Hepatocyte (in vitro differentiated cells): ENCODE measurements at regions not wholly inside any gene's neighbourhood (a gene's known extent, or its start where the extent isn't known, plus 50 kb on each side); places are given as distances from the start of the nearest gene placed in this dataset.
"Not testable (repeated sequence)": the region's sequence is repeated elsewhere in the genome, so short reads cannot be mapped to it uniquely, and the experiment has no call there.

Source experiments
- CTCF ChIP-seq: fragments of 200-600 bp; sonication (generic); IDR thresholded peaks from 2 replicates; pipeline ENCODE4 v1.5.1; 2016; ENCODE audit warnings: antibody characterized with exemption, mild to moderate bottlenecking; ENCODE audit not compliant: poor library complexity
- EZH2 ChIP-seq: fragments of 200-600 bp; sonication (generic); IDR thresholded peaks from 2 replicates; pipeline ENCODE4 v1.6.1; 2016; ENCODE audit warnings: antibody characterized with exemption, mild to moderate bottlenecking, borderline replicate concordance

- not testable (repeated sequence) for TF ChIP-seq CTCF, EZH2
Observed at GRCh38 chr1:220942914-220943313, 63.7 kb downstream of the HLX start.
